ENCODE measurements at regions not wholly inside any gene's neighbourhood (a gene's known extent, or its start where the extent isn't known, plus 50 kb on each side); places are given as distances from the start of the nearest gene placed in this dataset.
"Not testable (repeated sequence)": the region's sequence is repeated elsewhere in the genome, so short reads cannot be mapped to it uniquely, and the experiment has no call there.

DNA sequence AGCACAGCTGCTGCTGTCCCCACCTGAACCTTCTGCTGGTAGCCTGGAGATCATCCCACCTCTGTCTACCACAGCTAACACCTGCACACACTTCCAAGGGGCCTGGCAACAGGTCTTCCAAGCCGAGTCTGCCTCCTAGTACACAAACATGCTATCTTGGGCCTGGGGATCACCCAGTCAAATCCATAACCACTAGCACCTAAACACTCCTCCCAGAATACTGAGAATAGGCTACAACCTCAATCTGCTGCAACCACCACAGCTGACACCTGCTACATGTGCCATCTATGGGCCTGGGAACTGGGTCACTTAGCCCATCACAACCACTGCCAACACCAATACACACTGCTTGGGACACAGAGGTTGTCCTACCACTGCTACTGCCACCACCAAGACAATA, 362.8 kb upstream of the ARPP21 start:
- no peaks in the 10 kb centered on the region for H3K27me3 ChIP-seq (replicated peaks)
- H3K36me3 ChIP-seq: no peaks in the 10 kb centered on the region
- no peak for DNase-seq (ENCODE audit: low read depth in 1 of 2, low spot score in 2 of 2)
- H3K4me3 ChIP-seq: no peak overlapping the region
- no peaks in the 10 kb centered on the region for H3K4me1 ChIP-seq (replicated peaks)
- no peaks in the 10 kb centered on the region; the same call in 1 of the 2 replicates for H3K9me3 ChIP-seq (replicated peaks)
- no peak overlapping the region for H3K27ac ChIP-seq

- Histone ChIP-seq H3K4me1 (replicated peaks) (no peaks in the 10 kb centered on the region), H3K36me3 (no peaks in the 10 kb centered on the region), H3K9me3 (replicated peaks) (no peaks in the 10 kb centered on the region), H3K27me3 (replicated peaks) (no peaks in the 10 kb centered on the region), H3K4me3 (no peak overlapping the region), H3K27ac (no peak overlapping the region)
- DNase-seq (ENCODE audit: low read depth in 1 of 2, low spot score in 2 of 2): no peak
Observed at GRCh38 chr3:35291471-35292236, 347.7 kb upstream of the ARPP21 start.

DNA sequence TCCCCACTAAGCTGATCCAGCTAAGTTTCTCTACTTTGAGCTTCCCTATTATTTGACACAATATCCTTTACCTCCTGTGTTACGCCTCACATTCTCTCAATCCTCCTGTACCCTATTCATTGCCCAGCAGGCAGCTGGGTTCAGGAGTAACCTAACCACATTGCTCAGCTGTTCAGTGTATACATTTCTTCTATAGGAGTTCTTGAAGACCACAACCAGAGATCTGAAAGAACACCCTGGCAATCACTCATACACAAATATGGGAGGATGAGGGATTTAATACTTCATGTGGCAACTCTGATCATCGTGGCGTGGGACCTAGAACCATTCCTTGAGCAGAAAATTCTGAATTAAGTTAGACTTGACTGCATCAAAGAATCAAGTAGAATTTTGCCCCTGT, 346.8 kb upstream of the ARPP21 start:
- H3K4me1 ChIP-seq (replicated peaks): no peaks in the 10 kb centered on the region
- no peak overlapping the region for H3K4me3 ChIP-seq
- no peak overlapping the region for H3K27ac ChIP-seq
- DNase-seq (ENCODE audit: low read depth in 1 of 2, low spot score in 2 of 2): no peak
- H3K27me3 ChIP-seq (replicated peaks): no peaks in the 10 kb centered on the region
- no peaks in the 10 kb centered on the region for H3K36me3 ChIP-seq
- no peaks in the 10 kb centered on the region for H3K9me3 ChIP-seq (replicated peaks)

- Histone ChIP-seq H3K36me3 (no peaks in the 10 kb centered on the region), H3K9me3 (replicated peaks) (no peaks in the 10 kb centered on the region), H3K27ac (no peak overlapping the region), H3K4me3 (no peak overlapping the region), H3K27me3 (replicated peaks) (no peaks in the 10 kb centered on the region), H3K4me1 (replicated peaks) (no peaks in the 10 kb centered on the region)
- no peak for DNase-seq (ENCODE audit: low read depth in 1 of 2, low spot score in 2 of 2)
Observed at GRCh38 chr3:35295906-35296305, 343.4 kb upstream of the ARPP21 start.

GRCh38 chr3:35296533-35296932, 342.8 kb upstream of the ARPP21 start:
- no peak for DNase-seq (ENCODE audit: low read depth in 1 of 2, low spot score in 2 of 2)
- no peaks in the 10 kb centered on the region for H3K9me3 ChIP-seq (replicated peaks)
- H3K4me1 ChIP-seq (replicated peaks): no peaks in the 10 kb centered on the region
- H3K27me3 ChIP-seq (replicated peaks): no peaks in the 10 kb centered on the region
- H3K4me3 ChIP-seq: no peak overlapping the region
- H3K27ac ChIP-seq: no peak overlapping the region
- H3K36me3 ChIP-seq: no peaks in the 10 kb centered on the region

DNA sequence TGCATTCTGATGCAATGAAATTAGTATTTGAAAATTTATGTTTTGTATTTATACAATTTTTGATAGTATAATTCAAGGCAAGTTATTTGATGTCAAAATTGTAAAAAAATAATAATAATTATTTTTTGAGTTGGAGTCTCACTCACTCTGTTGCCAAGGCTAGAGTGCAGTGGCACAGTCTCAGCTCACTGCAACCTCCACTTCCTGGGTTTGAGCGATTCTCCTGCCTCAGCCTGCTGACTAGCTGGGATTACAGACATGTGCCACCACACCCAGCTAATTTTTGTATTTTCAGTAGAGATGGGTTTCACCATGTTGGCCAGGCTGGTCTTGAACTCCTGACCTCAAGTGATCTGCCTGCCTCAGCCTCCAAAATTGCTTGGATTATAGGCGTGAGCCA, 342.4 kb upstream of the ARPP21 start:
- not testable (repeated sequence) for H3K9me3 ChIP-seq (replicated peaks); H3K36me3 ChIP-seq; H3K27me3 ChIP-seq (replicated peaks); H3K27ac ChIP-seq; H3K4me1 ChIP-seq (replicated peaks); H3K4me3 ChIP-seq; DNase-seq (ENCODE audit: low read depth in 1 of 2, low spot score in 2 of 2)

- Histone ChIP-seq H3K36me3 (no peaks in the 10 kb centered on the region), H3K4me1 (replicated peaks) (no peaks in the 10 kb centered on the region), H3K27me3 (replicated peaks) (no peaks in the 10 kb centered on the region), H3K9me3 (replicated peaks) (no peaks in the 10 kb centered on the region; the same call in 1 of the 2 replicates), H3K4me3 (no peak overlapping the region), H3K27ac (no peak overlapping the region)
- DNase-seq (ENCODE audit: low read depth in 1 of 2, low spot score in 2 of 2): no peak
Observed at GRCh38 chr3:35305406-35305805, 333.9 kb upstream of the ARPP21 start.

- DNase-seq (ENCODE audit: low read depth in 1 of 2, low spot score in 2 of 2): no peak
- H3K27me3 ChIP-seq (replicated peaks): no peaks in the 10 kb centered on the region
- no peak overlapping the region for H3K4me3 ChIP-seq
- H3K27ac ChIP-seq: no peak overlapping the region
- H3K4me1 ChIP-seq (replicated peaks): no peaks in the 10 kb centered on the region
- H3K36me3 ChIP-seq: no peaks in the 10 kb centered on the region
- no peaks in the 10 kb centered on the region for H3K9me3 ChIP-seq (replicated peaks)
Observed at GRCh38 chr3:35307296-35307695, 332.0 kb upstream of the ARPP21 start.

DNA sequence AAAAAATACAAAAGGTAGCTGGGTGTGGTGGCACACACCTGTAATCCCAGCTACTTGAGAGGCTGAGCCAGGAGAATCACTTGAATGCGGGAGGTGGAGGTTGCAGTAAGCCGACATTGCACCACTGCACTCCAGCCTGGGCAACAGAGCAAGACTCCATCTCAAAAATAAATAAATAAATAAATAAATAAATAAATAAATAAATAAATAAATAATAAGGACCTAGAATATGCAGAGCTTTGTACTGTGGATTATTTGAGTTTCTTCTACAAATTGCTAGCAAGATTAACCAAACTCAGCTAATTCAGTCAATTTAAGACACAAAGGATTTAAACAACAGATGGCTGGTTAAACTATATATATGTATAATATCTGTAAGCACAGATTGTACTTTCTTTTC, 322.5 kb upstream of the ARPP21 start:
- not testable (repeated sequence) for H3K4me3 ChIP-seq; H3K27ac ChIP-seq; H3K36me3 ChIP-seq; DNase-seq (ENCODE audit: low read depth in 1 of 2, low spot score in 2 of 2); H3K4me1 ChIP-seq (replicated peaks); H3K27me3 ChIP-seq (replicated peaks); H3K9me3 ChIP-seq (replicated peaks)

DNA sequence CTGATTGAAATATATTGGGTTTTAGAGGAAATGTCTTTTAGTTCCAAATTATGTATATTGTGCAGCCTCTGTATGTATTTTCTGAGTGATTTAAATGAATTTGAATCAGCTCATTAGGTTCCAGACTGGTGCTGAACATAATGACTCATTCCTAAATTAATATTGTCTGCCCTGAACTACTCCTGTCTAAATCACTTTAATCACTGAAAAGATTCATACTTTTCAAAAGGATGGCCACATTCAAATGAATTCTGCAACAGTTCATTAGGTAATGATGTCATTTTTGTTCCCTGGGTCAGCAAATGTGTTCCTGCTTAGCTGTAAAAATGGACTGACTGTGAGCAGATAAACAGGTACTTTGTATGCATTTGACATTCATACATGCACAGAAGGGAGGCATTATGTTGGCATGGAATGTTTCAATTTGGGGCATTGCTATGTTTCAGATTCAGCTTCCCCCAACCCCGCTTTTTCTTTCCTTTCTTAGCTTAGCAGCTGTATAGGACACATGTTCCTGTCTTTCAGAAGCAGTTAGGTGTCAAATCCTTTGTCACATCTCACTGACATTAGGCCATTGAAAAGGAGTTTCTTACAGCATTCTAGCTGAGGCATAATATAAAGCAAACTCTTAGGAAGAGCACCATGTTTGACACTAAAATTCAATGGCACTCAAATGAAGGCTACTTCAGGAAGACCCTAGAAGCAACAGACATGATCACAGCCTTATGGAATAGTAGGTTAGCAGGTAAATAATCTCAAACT, 318.5 kb upstream of the ARPP21 start:
- DNase-seq (ENCODE audit: low read depth in 1 of 2, low spot score in 2 of 2): no peak
- Histone ChIP-seq H3K4me1 (replicated peaks) (no peaks in the 10 kb centered on the region), H3K4me3 (no peak overlapping the region), H3K27me3 (replicated peaks) (no peaks in the 10 kb centered on the region), H3K27ac (no peak overlapping the region), H3K36me3 (no peaks in the 10 kb centered on the region), H3K9me3 (replicated peaks) (no peaks in the 10 kb centered on the region)

DNA sequence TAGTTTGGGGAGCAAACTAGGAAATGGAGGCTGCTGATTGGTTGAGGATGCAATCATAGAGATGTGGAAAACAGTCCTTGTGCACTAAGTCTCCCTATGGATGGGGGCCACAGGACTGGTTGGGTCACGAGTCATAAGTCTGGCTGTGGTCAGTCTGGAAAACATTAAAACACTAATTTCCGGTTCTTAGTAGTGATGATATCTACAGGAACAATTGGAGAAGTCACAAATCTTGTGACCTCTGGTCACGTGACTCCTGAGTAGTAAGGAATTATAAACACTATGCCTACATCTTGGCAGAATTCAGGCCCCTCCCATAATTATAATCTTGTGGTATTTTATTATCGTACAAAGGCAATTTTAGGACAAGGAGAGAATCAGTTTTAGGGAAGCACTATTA, 317.3 kb upstream of the ARPP21 start:
- no peak for DNase-seq (ENCODE audit: low read depth in 1 of 2, low spot score in 2 of 2)

GRCh38 chr3:35335703-35336102, 303.6 kb upstream of the ARPP21 start:
- no peaks in the 10 kb centered on the region for H3K27me3 ChIP-seq (replicated peaks)
- no peaks in the 10 kb centered on the region for H3K9me3 ChIP-seq (replicated peaks)
- H3K27ac ChIP-seq: no peak overlapping the region
- H3K4me1 ChIP-seq (replicated peaks): no peaks in the 10 kb centered on the region
- H3K4me3 ChIP-seq: no peak overlapping the region
- no peaks in the 10 kb centered on the region for H3K36me3 ChIP-seq
- DNase-seq (ENCODE audit: low read depth in 1 of 2, low spot score in 2 of 2): no peak

More for the DNA sequence above, 317.3 kb upstream of the ARPP21 start:
- H3K27ac ChIP-seq: no peak overlapping the region
- no peaks in the 10 kb centered on the region for H3K36me3 ChIP-seq
- H3K27me3 ChIP-seq (replicated peaks): no peaks in the 10 kb centered on the region
- H3K4me3 ChIP-seq: no peak overlapping the region
- H3K9me3 ChIP-seq (replicated peaks): no peaks in the 10 kb centered on the region
- no peaks in the 10 kb centered on the region for H3K4me1 ChIP-seq (replicated peaks)

DNA sequence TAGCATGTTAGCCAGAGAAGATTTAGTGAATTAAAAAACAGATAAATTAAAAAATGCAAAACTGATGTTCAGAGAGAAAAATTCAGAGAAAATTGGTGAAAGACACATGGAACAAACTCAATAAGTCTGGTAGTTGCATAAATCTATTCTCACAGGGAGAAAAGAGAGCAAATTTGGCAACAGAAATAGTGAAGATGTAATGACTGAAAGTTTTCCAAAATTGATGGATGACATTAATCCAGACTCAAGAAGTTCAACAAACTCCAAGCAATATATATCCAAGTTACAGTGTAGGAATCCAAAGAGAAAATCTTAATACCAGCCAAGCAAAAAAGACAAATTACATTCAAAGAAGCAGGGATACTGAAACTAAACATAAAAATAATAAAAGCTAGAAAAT, 302.7 kb upstream of the ARPP21 start:
- H3K27ac ChIP-seq: no peak overlapping the region
- no peaks in the 10 kb centered on the region for H3K9me3 ChIP-seq (replicated peaks)
- DNase-seq (ENCODE audit: low read depth in 1 of 2, low spot score in 2 of 2): no peak
- H3K4me3 ChIP-seq: no peak overlapping the region
- H3K27me3 ChIP-seq (replicated peaks): no peaks in the 10 kb centered on the region
- H3K4me1 ChIP-seq (replicated peaks): no peaks in the 10 kb centered on the region
- no peaks in the 10 kb centered on the region for H3K36me3 ChIP-seq

GRCh38 chr3:35338186-35338585, 301.1 kb upstream of the ARPP21 start:
- H3K4me3 ChIP-seq: no peak overlapping the region
- DNase-seq (ENCODE audit: low read depth in 1 of 2, low spot score in 2 of 2): no peak

More at GRCh38 chr3:35338186-35338585, 301.1 kb upstream of the ARPP21 start:
- H3K36me3 ChIP-seq: no peaks in the 10 kb centered on the region
- no peaks in the 10 kb centered on the region for H3K9me3 ChIP-seq (replicated peaks)
- no peaks in the 10 kb centered on the region for H3K4me1 ChIP-seq (replicated peaks)
- H3K27ac ChIP-seq: no peak overlapping the region
- H3K27me3 ChIP-seq (replicated peaks): no peaks in the 10 kb centered on the region
